Karpas-422 (cell line): ENCODE measurements at regions not wholly inside any gene's neighbourhood (a gene's known extent, or its start where the extent isn't known, plus 50 kb on each side); places are given as distances from the start of the nearest gene placed in this dataset.
A peak's percentile ranks its signal among the peaks of the same experiment; 100 is the strongest.

Experiments used
- DNase-seq: peaks from one replicate; pipeline ENCODE4 v3.0.0-alpha.2; 2015
- H2AFZ ChIP-seq: fragments of 200-600 bp; sonication (generic); 2 replicates; pipeline ENCODE4 v1.6.1; 2014; ENCODE audit warnings: antibody characterized with exemption, low read length, mixed read lengths
- H3K27ac ChIP-seq: fragments of 200-600 bp; sonication (generic); 2 replicates; pipeline ENCODE4 v1.5.1; 2014; ENCODE audit warnings: mild to moderate bottlenecking, low read length, moderate library complexity
- H3K27me3 ChIP-seq: fragments of 200-600 bp; sonication (generic); 2 replicates; pipeline ENCODE4 v1.6.1; 2014; ENCODE audit warnings: low read length, mixed read lengths
- H3K36me3 ChIP-seq: fragments of 200-600 bp; sonication (generic); 2 replicates; pipeline ENCODE4 v1.6.1; 2014; ENCODE audit warnings: low read length, mixed read lengths; ENCODE audit not compliant: insufficient read depth
- H3K4me1 ChIP-seq: fragments of 200-600 bp; sonication (generic); 2 replicates; pipeline ENCODE4 v1.6.1; 2014; ENCODE audit warnings: mild to moderate bottlenecking, low read length, mixed read lengths
- H3K4me2 ChIP-seq: fragments of 200-600 bp; sonication (generic); 2 replicates; pipeline ENCODE4 v1.6.1; 2014; ENCODE audit warnings: low read length, low read depth, mild to moderate bottlenecking; ENCODE audit not compliant: poor library complexity, severe bottlenecking
- H3K4me3 ChIP-seq: fragments of 200-600 bp; sonication (generic); 2 replicates; pipeline ENCODE4 v1.5.1; 2014; ENCODE audit warnings: mild to moderate bottlenecking, antibody characterized with exemption, low read length, mixed read lengths
- H3K79me2 ChIP-seq: fragments of 200-600 bp; sonication (generic); 2 replicates; pipeline ENCODE4 v1.6.1; 2014; ENCODE audit warnings: mild to moderate bottlenecking, low read length, mixed read lengths
- H3K9ac ChIP-seq: fragments of 200-600 bp; sonication (generic); 2 replicates; pipeline ENCODE4 v1.6.0; 2014; ENCODE audit warnings: low read length
- H3K9me2 ChIP-seq: fragments of 200-600 bp; sonication (generic), shearing (Covaris generic); replicated peaks from 2 replicates; pipeline ENCODE4 v1.6.0; 2014; ENCODE audit warnings: mild to moderate bottlenecking, low read length, moderate library complexity; ENCODE audit not compliant: insufficient read depth
- H3K9me3 ChIP-seq: fragments of 300-700, 200-600 bp; sonication (generic); 2 replicates; pipeline ENCODE4 v1.6.1; 2014; ENCODE audit warnings: low read length, mixed read lengths
- H4K20me1 ChIP-seq: fragments of 200-600 bp; sonication (generic); 2 replicates; pipeline ENCODE4 v1.6.1; 2014; ENCODE audit warnings: mild to moderate bottlenecking, antibody characterized with exemption, low read length, low read depth; ENCODE audit not compliant: insufficient read depth

DNA sequence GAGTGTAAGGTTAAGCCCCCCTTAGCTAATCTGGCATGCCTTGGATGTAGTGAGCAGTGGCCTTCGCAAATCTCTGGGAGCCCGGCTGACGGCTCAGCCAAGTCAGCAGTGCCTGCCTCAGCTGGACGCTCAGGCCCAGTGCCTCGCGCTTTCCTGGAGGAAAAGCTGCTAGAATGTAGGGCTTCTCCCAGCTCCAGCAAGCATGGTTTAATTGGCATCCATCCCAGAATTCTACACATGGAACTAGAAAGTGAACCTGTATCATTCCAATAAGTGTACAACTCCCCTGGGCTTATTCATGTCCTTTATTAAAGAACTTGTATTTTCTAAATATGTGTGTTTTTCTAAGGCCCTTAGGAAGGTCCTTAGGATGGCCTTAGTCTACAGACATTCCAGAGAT is 287.8 kb upstream of the SHH start:
- Histone ChIP-seq H3K9ac (no peak overlapping the region), H3K9me2 (no peaks in the 10 kb centered on the region), H3K27ac (no peak overlapping the region), H3K79me2 (no peaks in the 10 kb centered on the region), H4K20me1 (no peaks in the 10 kb centered on the region), H3K9me3 (peaks cover 3% of the 10 kb centered on the region; the same call in 1 of the 2 replicates), H3K4me1 (no peaks in the 10 kb centered on the region), H3K4me3 (no peak overlapping the region), H3K4me2 (no peak overlapping the region), H3K27me3 (no peaks in the 10 kb centered on the region), H2AFZ (no peak overlapping the region), H3K36me3 (no peaks in the 10 kb centered on the region)
- DNase-seq, result peak; percentile 35

DNA sequence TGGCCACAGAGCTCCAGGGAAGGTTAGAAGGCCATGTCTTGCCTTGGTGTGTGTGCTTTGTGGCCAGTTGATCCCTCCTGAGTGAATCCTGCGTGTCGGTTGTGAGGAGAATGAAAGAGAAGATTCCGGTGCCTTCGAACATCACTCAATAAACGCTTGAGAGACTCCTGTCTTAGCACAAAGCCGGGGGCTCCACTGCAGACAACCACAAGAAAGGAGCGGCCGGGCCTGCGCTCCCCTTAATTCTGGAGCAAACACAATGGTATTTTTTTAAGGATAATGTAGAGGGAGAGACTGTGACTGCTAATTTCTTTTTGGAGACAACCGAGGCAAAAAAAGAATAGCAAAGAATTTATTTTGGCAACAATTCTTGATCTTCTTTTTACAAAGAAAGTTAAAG is 286.8 kb upstream of the SHH start:
- no peaks in the 10 kb centered on the region for H3K9me2 ChIP-seq
- H3K4me1 ChIP-seq, result no peaks in the 10 kb centered on the region
- H3K27me3 ChIP-seq, result no peaks in the 10 kb centered on the region
- H3K79me2 ChIP-seq, result no peaks in the 10 kb centered on the region
- H4K20me1 ChIP-seq, result no peaks in the 10 kb centered on the region
- no peak overlapping the region for H3K4me2 ChIP-seq
- H2AFZ ChIP-seq, result no peak overlapping the region
- no peaks in the 10 kb centered on the region for H3K36me3 ChIP-seq
- H3K9me3 ChIP-seq, result peaks cover 3% of the 10 kb centered on the region; the same call in 1 of the 2 replicates
- no peak overlapping the region for H3K4me3 ChIP-seq
- DNase-seq, result peak; percentile 29
- H3K9ac ChIP-seq, result no peak overlapping the region
- no peak overlapping the region for H3K27ac ChIP-seq

DNA sequence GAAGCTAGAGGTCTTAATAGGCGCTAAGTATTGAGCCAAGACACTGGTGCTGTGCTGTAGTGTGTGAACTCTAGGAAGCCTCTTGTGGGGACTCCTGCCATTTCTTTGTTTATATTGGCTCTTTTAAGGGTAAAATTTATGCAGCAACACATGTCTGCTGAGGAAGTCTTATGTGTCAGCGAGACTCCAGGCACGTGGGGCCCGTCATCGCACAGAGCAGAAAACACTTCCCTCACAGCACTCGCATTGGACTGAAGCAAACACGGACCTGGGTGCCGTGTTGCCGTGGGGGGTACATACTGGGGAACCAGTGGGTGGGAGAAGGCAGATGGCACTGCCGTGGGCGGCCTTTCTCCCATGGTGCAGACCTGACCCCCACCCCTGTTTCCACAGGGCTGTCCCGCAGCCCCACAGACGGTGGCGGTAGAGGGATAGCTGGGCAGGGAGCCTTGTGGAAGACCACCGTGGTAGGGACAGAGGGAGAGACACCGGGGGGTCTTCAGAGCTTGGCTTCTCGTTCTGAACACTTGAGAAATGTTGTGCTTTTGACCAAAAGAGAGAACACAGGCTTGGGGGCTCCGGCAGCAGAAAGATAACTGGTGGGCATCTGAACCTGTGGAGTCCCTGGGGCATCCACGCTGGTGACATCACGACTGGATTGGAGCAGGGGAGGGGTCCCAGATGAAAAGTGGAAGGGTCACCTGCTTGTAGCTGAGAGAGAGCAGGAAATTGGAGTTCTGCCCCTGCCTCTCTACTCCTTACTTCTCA is 284.7 kb upstream of the SHH start:
- Histone ChIP-seq H2AFZ (no peak overlapping the region), H3K9me2 (no peaks in the 10 kb centered on the region)

DNA sequence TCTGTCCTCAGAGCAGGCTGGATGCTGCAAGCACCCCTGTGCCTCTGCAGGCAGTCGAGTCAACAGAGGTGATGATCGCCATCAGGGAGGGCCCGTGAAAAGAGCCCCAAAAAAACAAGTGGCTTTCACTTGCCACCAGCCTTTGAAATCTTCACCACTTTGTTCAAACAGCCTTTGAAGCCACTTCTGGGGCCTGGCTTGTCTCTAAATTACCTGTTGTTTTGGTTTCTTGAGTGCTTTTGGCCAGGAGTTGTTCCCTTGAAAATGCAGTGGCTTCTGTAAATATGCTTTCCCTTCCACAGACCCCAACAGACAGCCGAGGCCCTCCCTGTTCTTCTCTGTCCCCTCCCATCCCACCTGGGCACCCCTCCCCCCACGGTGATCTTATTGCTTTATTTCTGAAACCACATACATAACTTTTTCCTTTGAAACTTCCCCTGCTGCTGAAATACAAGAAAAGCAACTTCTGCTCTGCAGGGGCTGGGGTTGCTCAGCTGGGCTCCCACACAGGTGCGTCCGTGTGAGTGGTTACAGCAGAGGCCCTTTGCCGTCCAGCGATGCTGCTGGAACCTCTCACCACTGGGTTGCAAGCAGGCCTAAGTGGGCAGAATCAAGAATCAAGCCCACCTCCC is 283.8 kb upstream of the SHH start:
- Histone ChIP-seq H3K36me3 (no peaks in the 10 kb centered on the region), H4K20me1 (no peaks in the 10 kb centered on the region), H3K9me3 (no peaks in the 10 kb centered on the region), H3K4me1 (no peaks in the 10 kb centered on the region), H2AFZ (no peak overlapping the region), H3K9ac (no peak overlapping the region), H3K9me2 (no peaks in the 10 kb centered on the region), H3K27ac (no peak overlapping the region), H3K4me3 (no peak overlapping the region), H3K79me2 (no peaks in the 10 kb centered on the region), H3K4me2 (no peak overlapping the region), H3K27me3 (no peaks in the 10 kb centered on the region)
- DNase-seq, result peak; percentile 22

More for the DNA sequence above, 284.7 kb upstream of the SHH start:
- H3K9ac ChIP-seq, result no peak overlapping the region
- DNase-seq, result peak; percentile 16
- no peak overlapping the region for H3K4me2 ChIP-seq
- H3K4me3 ChIP-seq, result no peak overlapping the region
- no peaks in the 10 kb centered on the region for H3K79me2 ChIP-seq
- no peaks in the 10 kb centered on the region for H4K20me1 ChIP-seq
- H3K4me1 ChIP-seq, result no peaks in the 10 kb centered on the region
- H3K36me3 ChIP-seq, result no peaks in the 10 kb centered on the region
- no peaks in the 10 kb centered on the region for H3K27me3 ChIP-seq
- H3K9me3 ChIP-seq, result peaks cover 3% of the 10 kb centered on the region; the same call in 1 of the 2 replicates
- H3K27ac ChIP-seq, result no peak overlapping the region

DNA sequence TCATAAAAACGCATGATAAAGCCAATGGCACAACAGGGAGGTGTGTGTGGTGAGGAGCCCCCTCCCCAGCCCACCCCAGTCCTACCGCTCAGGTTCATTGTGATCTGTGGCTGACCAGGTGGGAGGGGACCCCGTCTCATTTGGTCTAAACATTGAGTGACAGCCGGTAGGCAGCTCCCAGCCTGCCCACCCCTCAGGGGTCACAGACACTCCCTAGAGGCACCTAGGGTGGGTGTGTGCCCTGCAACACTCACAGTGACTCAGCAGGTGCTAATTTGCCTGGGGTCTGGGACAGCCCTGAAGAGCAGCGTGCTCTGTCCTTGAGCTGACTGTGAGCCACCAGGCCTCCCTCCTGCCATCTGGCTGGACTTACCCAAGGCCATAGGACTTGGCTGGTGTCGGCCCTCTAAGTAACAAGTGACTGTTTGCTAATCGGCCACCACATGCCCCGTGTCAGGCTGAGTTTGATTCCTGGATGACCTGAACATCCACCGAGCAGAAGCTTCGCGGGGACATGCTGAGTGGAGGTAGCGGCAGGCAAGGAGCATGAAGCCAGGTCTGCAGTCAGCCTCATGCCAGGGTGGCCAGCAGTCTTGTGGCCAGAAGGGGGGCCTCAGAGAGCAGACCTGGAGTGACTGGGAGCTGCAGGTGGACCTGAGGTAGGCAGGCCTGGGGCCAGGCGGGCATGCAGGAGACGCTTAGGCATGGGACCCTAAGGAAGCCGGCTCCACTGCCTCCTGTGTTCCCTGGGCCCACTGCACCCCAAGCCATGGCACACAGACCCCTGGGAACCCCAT is 282.3 kb upstream of the SHH start:
- no peak overlapping the region for H3K27ac ChIP-seq
- no peak overlapping the region for H3K4me2 ChIP-seq
- H4K20me1 ChIP-seq, result no peaks in the 10 kb centered on the region
- H3K36me3 ChIP-seq, result no peaks in the 10 kb centered on the region
- no peaks in the 10 kb centered on the region for H3K27me3 ChIP-seq
- no peak overlapping the region for H2AFZ ChIP-seq
- no peak overlapping the region for H3K9ac ChIP-seq
- no peaks in the 10 kb centered on the region for H3K79me2 ChIP-seq
- peak; percentile 11 for DNase-seq
- no peak overlapping the region for H3K4me3 ChIP-seq
- H3K9me3 ChIP-seq, result no peaks in the 10 kb centered on the region
- no peaks in the 10 kb centered on the region for H3K9me2 ChIP-seq
- H3K4me1 ChIP-seq, result no peaks in the 10 kb centered on the region

DNA sequence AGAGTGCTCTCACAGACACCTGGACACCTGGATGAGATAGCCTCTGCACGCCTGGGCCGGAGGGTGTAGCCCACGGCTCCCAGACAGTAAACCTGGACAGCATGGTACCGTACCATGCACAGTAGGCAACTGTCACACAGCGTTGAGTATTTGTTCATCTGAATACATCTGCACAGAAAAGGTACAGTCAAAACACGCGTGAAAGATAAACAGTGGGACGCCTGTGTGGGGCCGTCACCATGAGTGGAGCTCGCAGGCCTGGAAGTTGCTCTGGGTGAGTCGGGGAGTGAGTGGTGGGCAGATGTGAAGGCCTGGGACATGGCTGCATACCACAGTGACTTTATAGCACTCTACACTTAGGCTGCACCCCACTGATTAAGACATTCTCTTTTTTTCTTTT is 280.0 kb upstream of the SHH start:
- H3K4me3 ChIP-seq, result no peak overlapping the region
- H3K36me3 ChIP-seq, result no peaks in the 10 kb centered on the region
- H3K4me2 ChIP-seq, result no peak overlapping the region
- H4K20me1 ChIP-seq, result no peaks in the 10 kb centered on the region
- no peaks in the 10 kb centered on the region for H3K27me3 ChIP-seq
- no peaks in the 10 kb centered on the region for H3K9me3 ChIP-seq
- H2AFZ ChIP-seq, result no peak overlapping the region
- no peak overlapping the region for H3K9ac ChIP-seq
- DNase-seq, result no peak
- H3K4me1 ChIP-seq, result no peaks in the 10 kb centered on the region
- H3K27ac ChIP-seq, result no peak overlapping the region
- no peaks in the 10 kb centered on the region for H3K79me2 ChIP-seq
- H3K9me2 ChIP-seq, result no peaks in the 10 kb centered on the region

DNA sequence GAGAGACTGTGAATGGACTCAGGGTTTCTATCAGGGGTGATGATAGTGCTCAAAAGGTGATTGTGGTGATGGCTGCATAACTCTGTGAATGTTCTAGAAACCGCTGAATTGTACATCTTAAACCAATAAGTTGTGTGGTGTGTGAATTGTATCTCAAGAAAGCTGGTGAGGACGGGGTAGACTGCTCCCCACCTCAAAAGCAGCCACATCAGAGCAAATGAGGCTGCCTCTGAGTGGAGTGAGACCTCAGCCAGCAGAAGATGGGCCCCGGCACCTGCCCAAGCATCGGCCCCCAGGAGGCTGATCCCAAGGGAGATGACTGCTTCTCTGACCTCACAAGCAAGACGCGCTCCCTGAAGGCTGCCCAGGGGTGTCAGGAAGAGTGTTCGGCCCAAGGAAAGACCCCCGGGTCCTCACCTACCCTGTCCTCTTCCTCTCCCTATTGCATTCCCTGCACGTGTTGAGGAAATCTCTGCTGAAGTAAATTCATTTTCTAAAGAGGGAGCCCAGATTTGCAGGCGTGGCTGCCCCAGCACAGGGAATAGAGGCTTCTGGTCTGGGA is 279.3 kb upstream of the SHH start:
- no peak for DNase-seq
- Histone ChIP-seq H3K79me2 (no peaks in the 10 kb centered on the region), H3K4me1 (no peaks in the 10 kb centered on the region), H3K4me3 (no peak overlapping the region), H3K27ac (no peak overlapping the region), H4K20me1 (no peaks in the 10 kb centered on the region), H3K36me3 (no peaks in the 10 kb centered on the region), H3K9ac (no peak overlapping the region), H2AFZ (no peak overlapping the region), H3K9me2 (no peaks in the 10 kb centered on the region), H3K4me2 (no peak overlapping the region), H3K9me3 (no peaks in the 10 kb centered on the region), H3K27me3 (no peaks in the 10 kb centered on the region)

DNA sequence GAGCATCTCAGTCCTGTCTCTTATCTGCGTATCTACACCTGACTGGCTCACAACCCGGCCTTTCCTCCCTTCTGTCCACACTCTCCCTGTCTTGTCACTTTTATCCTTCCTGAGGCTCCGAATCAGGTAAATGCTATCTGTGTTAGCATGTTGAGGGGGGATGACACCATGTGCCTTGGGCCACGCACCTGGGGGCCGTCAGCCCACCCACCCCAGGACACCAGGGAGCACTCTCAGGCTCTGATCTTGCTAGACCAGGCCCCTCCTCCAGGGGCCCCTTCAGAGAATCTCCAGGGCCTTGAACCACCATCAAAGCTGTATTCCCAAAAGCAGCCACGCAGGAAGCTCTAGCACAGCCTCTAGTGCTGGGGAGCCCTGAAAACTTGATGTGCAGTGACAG is 278.7 kb upstream of the SHH start:
- H3K27me3 ChIP-seq, result no peaks in the 10 kb centered on the region
- H3K9me3 ChIP-seq, result no peaks in the 10 kb centered on the region
- H4K20me1 ChIP-seq, result no peaks in the 10 kb centered on the region
- H3K4me2 ChIP-seq, result no peak overlapping the region
- no peaks in the 10 kb centered on the region for H3K4me1 ChIP-seq
- peak; percentile 30 for DNase-seq
- H2AFZ ChIP-seq, result no peak overlapping the region
- no peak overlapping the region for H3K4me3 ChIP-seq
- H3K79me2 ChIP-seq, result no peaks in the 10 kb centered on the region
- H3K27ac ChIP-seq, result no peak overlapping the region
- no peaks in the 10 kb centered on the region for H3K9me2 ChIP-seq
- no peak overlapping the region for H3K9ac ChIP-seq
- no peaks in the 10 kb centered on the region for H3K36me3 ChIP-seq
